ENCODE measurements at regions not wholly inside any gene's neighbourhood (a gene's known extent, or its start where the extent isn't known, plus 50 kb on each side); places are given as distances from the start of the nearest gene placed in this dataset.

GRCh38 chrX:34437586-34437985, 219.5 kb downstream of the TMEM47 start:
- TF ChIP-seq CTCF (IDR thresholded peaks at IDR 0.05) (no peak), POLR2AphosphoS5 (IDR thresholded peaks at IDR 0.05) (no peak)

All from prostate gland (tissue), 2 donors.